Cardiac muscle cell (in vitro differentiated cells and primary cell): ENCODE measurements at regions not wholly inside any gene's neighbourhood (a gene's known extent, or its start where the extent isn't known, plus 50 kb on each side); places are given as distances from the start of the nearest gene placed in this dataset.

Experiments used
- DNase-seq, 2 donors: peaks; one replicate each; pipeline versions ENCODE4 v3.0.0 to v3.0.0-alpha.2; 2010 to 2017; ENCODE audit warnings: low read depth in 1 of 2, low spot score in 1 of 2
- H3K27ac ChIP-seq: fragments of 200-600 bp; sonication (generic); 2 replicates; pipeline ENCODE4 v1.5.1; 2016
- H3K27me3 ChIP-seq: fragments of 200-600 bp; sonication (generic); 2 replicates; pipeline ENCODE4 v1.6.0; 2016; ENCODE audit warnings: control low read depth
- H3K36me3 ChIP-seq: fragments of 200-600 bp; sonication (generic); 2 replicates; pipeline ENCODE4 v1.5.1; 2016; ENCODE audit warnings: control low read depth
- H3K4me1 ChIP-seq: fragments of 200-600 bp; sonication (generic); 2 replicates; pipeline ENCODE4 v1.8.1; 2017; ENCODE audit warnings: low read depth, mild to moderate bottlenecking, mixed run types
- H3K4me3 ChIP-seq: fragments of 200-600 bp; sonication (generic); 2 replicates; pipeline ENCODE4 v1.5.1; 2016; ENCODE audit warnings: mild to moderate bottlenecking
- H3K9me3 ChIP-seq: fragments of 200-600 bp; sonication (generic); 2 replicates; pipeline ENCODE4 v1.5.1; 2017; ENCODE audit warnings: low read depth, mild to moderate bottlenecking, control low read depth
- TF ChIP-seq, protein P1 (sequence below): IDR thresholded peaks from 2 replicates; pipeline ENCODE4 v1.5.1; 2012; ENCODE audit warnings: low read depth, mild to moderate bottlenecking, low read length

DNA sequence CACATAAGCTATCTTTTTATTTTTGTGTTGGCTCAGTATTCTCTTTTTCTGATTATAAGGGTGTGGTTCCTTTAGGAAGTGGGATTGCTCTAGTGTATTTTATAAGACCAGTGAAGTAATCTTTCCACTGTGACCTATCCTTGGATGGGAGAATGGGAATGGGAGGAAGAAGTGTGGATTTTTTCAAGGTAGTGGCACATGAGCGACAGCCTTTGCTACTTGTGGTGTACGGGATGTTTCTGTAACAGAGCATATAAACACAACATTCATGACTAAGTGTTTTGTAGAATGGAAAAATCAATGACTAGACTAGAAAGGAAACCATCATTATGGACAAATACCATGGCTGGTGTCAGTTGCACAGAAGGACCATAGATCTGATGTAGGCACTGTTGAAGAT, 209.6 kb downstream of the GIPC2 start:
- Histone ChIP-seq H3K4me1 (no peaks in the 10 kb centered on the region), H3K36me3 (no peaks in the 10 kb centered on the region), H3K27ac (no peak overlapping the region), H3K4me3 (no peak overlapping the region), H3K27me3 (peaks cover 13% of the 10 kb centered on the region), H3K9me3 (no peaks in the 10 kb centered on the region)
- DNase-seq, result no peak
- TF ChIP-seq, protein P1, sequence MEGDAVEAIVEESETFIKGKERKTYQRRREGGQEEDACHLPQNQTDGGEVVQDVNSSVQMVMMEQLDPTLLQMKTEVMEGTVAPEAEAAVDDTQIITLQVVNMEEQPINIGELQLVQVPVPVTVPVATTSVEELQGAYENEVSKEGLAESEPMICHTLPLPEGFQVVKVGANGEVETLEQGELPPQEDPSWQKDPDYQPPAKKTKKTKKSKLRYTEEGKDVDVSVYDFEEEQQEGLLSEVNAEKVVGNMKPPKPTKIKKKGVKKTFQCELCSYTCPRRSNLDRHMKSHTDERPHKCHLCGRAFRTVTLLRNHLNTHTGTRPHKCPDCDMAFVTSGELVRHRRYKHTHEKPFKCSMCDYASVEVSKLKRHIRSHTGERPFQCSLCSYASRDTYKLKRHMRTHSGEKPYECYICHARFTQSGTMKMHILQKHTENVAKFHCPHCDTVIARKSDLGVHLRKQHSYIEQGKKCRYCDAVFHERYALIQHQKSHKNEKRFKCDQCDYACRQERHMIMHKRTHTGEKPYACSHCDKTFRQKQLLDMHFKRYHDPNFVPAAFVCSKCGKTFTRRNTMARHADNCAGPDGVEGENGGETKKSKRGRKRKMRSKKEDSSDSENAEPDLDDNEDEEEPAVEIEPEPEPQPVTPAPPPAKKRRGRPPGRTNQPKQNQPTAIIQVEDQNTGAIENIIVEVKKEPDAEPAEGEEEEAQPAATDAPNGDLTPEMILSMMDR, result no peak

DNA sequence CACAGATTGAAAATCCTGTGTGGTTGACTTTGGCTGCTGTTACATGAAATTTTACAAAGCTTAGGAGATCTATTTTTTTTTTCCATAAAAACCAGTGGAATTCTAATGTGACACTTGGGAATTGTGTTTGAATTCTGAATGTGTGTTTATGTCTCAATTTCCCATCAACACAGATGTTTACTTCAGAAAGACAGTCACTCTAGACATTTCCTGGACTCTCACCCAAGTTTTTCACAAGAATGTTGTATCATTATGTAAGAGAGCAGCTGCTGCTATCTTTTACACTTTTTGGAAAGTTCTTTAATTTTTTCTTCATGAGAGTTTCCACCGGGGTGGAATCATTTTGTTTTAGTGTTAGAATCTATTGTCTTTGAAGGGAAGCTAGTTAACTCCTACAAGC, 210.1 kb downstream of the GIPC2 start:
- TF ChIP-seq, protein P1, result no peak
- DNase-seq, result peak in 1 of 2 donors; percentile 16
- Histone ChIP-seq H3K9me3 (no peaks in the 10 kb centered on the region), H3K36me3 (no peaks in the 10 kb centered on the region), H3K27ac (no peak overlapping the region), H3K4me1 (no peaks in the 10 kb centered on the region), H3K27me3 (peaks cover 13% of the 10 kb centered on the region), H3K4me3 (no peak overlapping the region)

DNA sequence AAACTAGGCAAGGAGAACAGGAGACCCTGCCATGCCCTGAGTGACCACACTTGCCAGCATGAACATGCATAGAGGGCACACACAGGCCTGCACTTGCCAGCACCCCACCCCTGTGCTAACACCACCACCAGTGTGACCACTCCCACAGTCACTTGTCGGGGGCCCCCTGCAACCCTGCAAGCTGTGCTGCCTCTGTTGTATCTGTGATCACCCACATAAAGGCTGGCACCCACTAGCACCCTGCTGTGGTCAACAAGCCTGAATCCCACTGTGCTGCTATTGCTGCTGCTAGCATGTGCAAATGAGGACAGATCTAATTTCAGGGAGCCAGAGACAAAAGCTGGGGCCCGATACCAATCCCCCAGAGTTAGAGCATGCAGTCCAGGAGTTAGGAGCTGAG, 217.7 kb downstream of the GIPC2 start:
- no peak for DNase-seq
- Histone ChIP-seq H3K27ac (no peak overlapping the region), H3K27me3 (no peaks in the 10 kb centered on the region), H3K4me1 (no peaks in the 10 kb centered on the region), H3K36me3 (no peaks in the 10 kb centered on the region), H3K9me3 (no peaks in the 10 kb centered on the region), H3K4me3 (no peak overlapping the region)
- TF ChIP-seq, protein P1, result no peak

DNA sequence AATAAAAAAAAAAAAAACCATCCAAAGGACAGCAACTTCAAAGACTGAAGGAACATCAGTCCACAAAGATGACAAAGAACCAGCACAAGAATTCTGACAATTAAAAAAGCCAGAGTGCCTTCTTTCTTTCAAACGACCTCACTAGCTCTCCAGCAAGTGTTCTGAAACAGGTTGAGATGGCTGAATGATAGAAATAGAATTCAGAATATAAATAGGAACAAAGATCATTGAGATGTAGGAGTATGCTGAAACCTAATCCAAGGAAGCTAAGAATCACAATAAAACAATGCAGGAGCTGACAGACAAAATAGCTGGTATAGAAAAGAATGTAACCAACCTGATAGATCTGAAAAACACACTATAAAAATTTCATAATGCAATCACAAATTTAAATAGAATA, 218.2 kb downstream of the GIPC2 start:
- Histone ChIP-seq H3K4me1 (no peaks in the 10 kb centered on the region), H3K36me3 (no peaks in the 10 kb centered on the region), H3K27ac (no peak overlapping the region), H3K27me3 (no peaks in the 10 kb centered on the region), H3K4me3 (no peak overlapping the region), H3K9me3 (no peaks in the 10 kb centered on the region)
- no peak for DNase-seq
- TF ChIP-seq, protein P1, result no peak

DNA sequence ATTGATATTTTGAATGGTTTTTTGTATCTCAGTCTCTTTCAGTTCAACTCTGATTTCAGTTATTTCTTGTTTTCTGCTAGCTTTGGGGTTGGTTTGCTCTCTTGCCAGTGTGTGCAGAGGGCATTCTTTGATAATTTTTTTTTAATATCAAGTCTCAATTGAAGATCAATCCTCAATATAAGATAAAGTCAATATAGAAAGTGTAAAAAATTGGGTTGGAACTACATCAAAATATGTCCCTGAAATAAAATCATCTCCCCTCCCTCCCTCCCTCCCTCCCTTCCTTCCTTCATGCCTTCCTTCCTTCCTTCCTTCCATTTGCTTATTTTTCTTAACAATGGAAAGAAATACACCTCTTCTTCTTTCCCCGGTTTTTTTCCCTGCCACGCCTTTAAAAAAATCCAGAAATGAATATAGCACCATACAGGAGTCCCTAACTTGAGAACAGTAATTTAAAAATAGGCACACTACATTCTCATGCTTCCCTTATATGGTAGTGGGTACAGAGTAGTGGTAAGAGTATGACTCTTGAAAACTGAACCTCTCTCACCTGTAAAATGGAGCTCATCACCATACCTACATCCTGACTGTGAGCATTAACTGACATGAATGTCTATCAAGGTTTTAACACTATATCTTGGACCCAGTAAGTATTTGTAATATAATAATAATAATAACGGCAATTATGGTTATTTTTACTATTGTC, 221.9 kb downstream of the GIPC2 start:
- DNase-seq, result no peak
- Histone ChIP-seq H3K4me3 (no peak overlapping the region), H3K36me3 (no peaks in the 10 kb centered on the region), H3K4me1 (no peaks in the 10 kb centered on the region), H3K27ac (no peak overlapping the region), H3K9me3 (no peaks in the 10 kb centered on the region), H3K27me3 (no peaks in the 10 kb centered on the region)
- TF ChIP-seq, protein P1, result no peak
